ENCODE measurements at regions not wholly inside any gene's neighbourhood (a gene's known extent, or its start where the extent isn't known, plus 50 kb on each side); places are given as distances from the start of the nearest gene placed in this dataset.

- Mint-ChIP-seq H3K9me3 (peaks cover 3% of the 10 kb centered on the region), H3K4me3 (no peak overlapping the region), H3K27me3 (no peaks in the 10 kb centered on the region), H3K4me1 (ENCODE audit: low read depth) (no peaks in the 10 kb centered on the region), H3K36me3 (no peaks in the 10 kb centered on the region), H3K27ac (no peak overlapping the region)
- no peak for DNase-seq
- CTCF ChIA-PET = no interaction called here
- POLR2A ChIA-PET = no interaction called here
- intact Hi-C loops (cut with micrococcal nuclease) = no loop called here
These were observed 373.2 kb upstream of the FIGN start for GRCh38 chr2:164109006-164109405.

GRCh38 chr2:164103271-164103670 is 367.5 kb upstream of the FIGN start:
- H3K27ac Mint-ChIP-seq = no peak overlapping the region
- intact Hi-C loops (cut with micrococcal nuclease) = no loop called here
- no peaks in the 10 kb centered on the region for H3K36me3 Mint-ChIP-seq
- POLR2A ChIA-PET = no interaction called here
- no peak for DNase-seq
- CTCF ChIA-PET = no interaction called here
- H3K27me3 Mint-ChIP-seq = no peaks in the 10 kb centered on the region
- H3K4me3 Mint-ChIP-seq = no peak overlapping the region
- H3K9me3 Mint-ChIP-seq = peaks cover 6% of the 10 kb centered on the region
- no peaks in the 10 kb centered on the region for H3K4me1 Mint-ChIP-seq (ENCODE audit: low read depth)

GRCh38 chr2:164102366-164102765 is 366.6 kb upstream of the FIGN start:
- DNase-seq = no peak
- Mint-ChIP-seq H3K4me3 (no peak overlapping the region), H3K4me1 (ENCODE audit: low read depth) (no peaks in the 10 kb centered on the region)

GRCh38 chr2:164091673-164092072 is 355.9 kb upstream of the FIGN start:
- Mint-ChIP-seq H3K4me1 (ENCODE audit: low read depth) (no peaks in the 10 kb centered on the region), H3K27ac (no peak overlapping the region), H3K9me3 (peaks cover 4% of the 10 kb centered on the region), H3K36me3 (no peaks in the 10 kb centered on the region), H3K27me3 (no peaks in the 10 kb centered on the region), H3K4me3 (no peak overlapping the region)
- intact Hi-C loops (cut with micrococcal nuclease) = no loop called here
- ChIA-PET CTCF (no interaction called here), POLR2A (no interaction called here)
- no peak for DNase-seq

More at GRCh38 chr2:164102366-164102765, 366.6 kb upstream of the FIGN start:
- ChIA-PET CTCF (no interaction called here), POLR2A (no interaction called here)
- Mint-ChIP-seq H3K9me3 (peaks cover 6% of the 10 kb centered on the region), H3K27ac (no peak overlapping the region), H3K36me3 (no peaks in the 10 kb centered on the region), H3K27me3 (no peaks in the 10 kb centered on the region)
- intact Hi-C loops (cut with micrococcal nuclease) = no loop called here

- no peak overlapping the region for H3K4me3 Mint-ChIP-seq
- H3K9me3 Mint-ChIP-seq = peaks cover 4% of the 10 kb centered on the region
- intact Hi-C loops (cut with micrococcal nuclease) = no loop called here
- H3K4me1 Mint-ChIP-seq (ENCODE audit: low read depth) = no peaks in the 10 kb centered on the region
- no peak overlapping the region for H3K27ac Mint-ChIP-seq
- ChIA-PET POLR2A (no interaction called here), CTCF (no interaction called here)
- no peaks in the 10 kb centered on the region for H3K36me3 Mint-ChIP-seq
- H3K27me3 Mint-ChIP-seq = no peaks in the 10 kb centered on the region
- no peak for DNase-seq
These were observed 354.7 kb upstream of the FIGN start for GRCh38 chr2:164090533-164090932.

- DNase-seq = no peak
- Mint-ChIP-seq H3K9me3 (peaks cover 8% of the 10 kb centered on the region), H3K4me3 (no peak overlapping the region), H3K27ac (no peak overlapping the region), H3K27me3 (no peaks in the 10 kb centered on the region), H3K4me1 (ENCODE audit: low read depth) (no peaks in the 10 kb centered on the region), H3K36me3 (no peaks in the 10 kb centered on the region)
- POLR2A ChIA-PET = no interaction called here
- CTCF ChIA-PET = no interaction called here
- intact Hi-C loops (cut with micrococcal nuclease) = no loop called here
These were observed 348.3 kb upstream of the FIGN start for GRCh38 chr2:164084066-164084465.

- CTCF ChIA-PET = no interaction called here
- Mint-ChIP-seq H3K9me3 (peaks cover 7% of the 10 kb centered on the region), H3K4me3 (no peak overlapping the region), H3K27me3 (no peaks in the 10 kb centered on the region), H3K36me3 (no peaks in the 10 kb centered on the region), H3K27ac (no peak overlapping the region), H3K4me1 (ENCODE audit: low read depth) (no peaks in the 10 kb centered on the region)
- POLR2A ChIA-PET = no interaction called here
- no peak for DNase-seq
- intact Hi-C loops (cut with micrococcal nuclease) = no loop called here
These were observed 344.7 kb upstream of the FIGN start for GRCh38 chr2:164080486-164080885.

- no peaks in the 10 kb centered on the region for H3K36me3 Mint-ChIP-seq
- no peak overlapping the region for H3K27ac Mint-ChIP-seq
- H3K27me3 Mint-ChIP-seq = no peaks in the 10 kb centered on the region
- peaks cover 7% of the 10 kb centered on the region for H3K9me3 Mint-ChIP-seq
- ChIA-PET CTCF (no interaction called here), POLR2A (no interaction called here)
- no peak overlapping the region for H3K4me3 Mint-ChIP-seq
- intact Hi-C loops (cut with micrococcal nuclease) = no loop called here
- DNase-seq = no peak
- H3K4me1 Mint-ChIP-seq (ENCODE audit: low read depth) = no peaks in the 10 kb centered on the region
These were observed 343.4 kb upstream of the FIGN start for GRCh38 chr2:164079258-164079657.

- no peak for DNase-seq
- Mint-ChIP-seq H3K36me3 (no peaks in the 10 kb centered on the region), H3K4me3 (no peak overlapping the region), H3K27ac (no peak overlapping the region), H3K4me1 (ENCODE audit: low read depth) (no peaks in the 10 kb centered on the region), H3K9me3 (peaks cover 7% of the 10 kb centered on the region), H3K27me3 (no peaks in the 10 kb centered on the region)
- intact Hi-C loops (cut with micrococcal nuclease) = no loop called here
- CTCF ChIA-PET = no interaction called here
- POLR2A ChIA-PET = no interaction called here
These were observed 342.6 kb upstream of the FIGN start for GRCh38 chr2:164078421-164078820.

GRCh38 chr2:164073101-164074074 is 337.6 kb upstream of the FIGN start:
- DNase-seq = no peak
- H3K9me3 Mint-ChIP-seq = peaks cover 5% of the 10 kb centered on the region
- intact Hi-C loops (cut with micrococcal nuclease) = no loop called here
- H3K4me1 Mint-ChIP-seq (ENCODE audit: low read depth) = no peaks in the 10 kb centered on the region
- POLR2A ChIA-PET = no interaction called here
- no peaks in the 10 kb centered on the region for H3K36me3 Mint-ChIP-seq
- no peak overlapping the region for H3K4me3 Mint-ChIP-seq
- H3K27me3 Mint-ChIP-seq = no peaks in the 10 kb centered on the region
- CTCF ChIA-PET = no interaction called here
- no peak overlapping the region for H3K27ac Mint-ChIP-seq

GRCh38 chr2:164069540-164069939 is 333.7 kb upstream of the FIGN start:
- Mint-ChIP-seq H3K27ac (no peak overlapping the region), H3K27me3 (no peaks in the 10 kb centered on the region), H3K4me3 (no peak overlapping the region), H3K4me1 (ENCODE audit: low read depth) (no peaks in the 10 kb centered on the region), H3K36me3 (no peaks in the 10 kb centered on the region), H3K9me3 (peaks cover 5% of the 10 kb centered on the region)
- intact Hi-C loops (cut with micrococcal nuclease) = no loop called here
- CTCF ChIA-PET = no interaction called here
- DNase-seq = no peak
- POLR2A ChIA-PET = no interaction called here

- POLR2A ChIA-PET = no interaction called here
- H3K27me3 Mint-ChIP-seq = no peaks in the 10 kb centered on the region
- H3K9me3 Mint-ChIP-seq = peaks cover 8% of the 10 kb centered on the region
- no peaks in the 10 kb centered on the region for H3K4me1 Mint-ChIP-seq (ENCODE audit: low read depth)
- CTCF ChIA-PET = no interaction called here
- DNase-seq = no peak
- no peak overlapping the region for H3K27ac Mint-ChIP-seq
- no peak overlapping the region for H3K4me3 Mint-ChIP-seq
- no peaks in the 10 kb centered on the region for H3K36me3 Mint-ChIP-seq
- intact Hi-C loops (cut with micrococcal nuclease) = no loop called here
These were observed 332.3 kb upstream of the FIGN start for GRCh38 chr2:164068063-164068462.

GRCh38 chr2:164066095-164066494 is 330.3 kb upstream of the FIGN start:
- Mint-ChIP-seq H3K4me3 (no peak overlapping the region), H3K4me1 (ENCODE audit: low read depth) (no peaks in the 10 kb centered on the region), H3K27ac (no peak overlapping the region), H3K27me3 (no peaks in the 10 kb centered on the region), H3K9me3 (peaks cover 5% of the 10 kb centered on the region), H3K36me3 (no peaks in the 10 kb centered on the region)
- intact Hi-C loops (cut with micrococcal nuclease) = no loop called here
- ChIA-PET POLR2A (no interaction called here), CTCF (no interaction called here)
- DNase-seq = no peak

All from activated CD4-positive, alpha-beta memory T cell treated with anti-CD3 and anti-CD28 coated beads for 36 hours (primary cell).